SH-SY5Y (cell line): ENCODE measurements at regions not wholly inside any gene's neighbourhood (a gene's known extent, or its start where the extent isn't known, plus 50 kb on each side); places are given as distances from the start of the nearest gene placed in this dataset.

Experiments used
- GATA2 ChIP-seq: IDR thresholded peaks from 2 replicates; pipeline ENCODE4 v1.6.1; 2011; ENCODE audit warnings: mild to moderate bottlenecking, low read depth, low read length
- GATA3 ChIP-seq: IDR thresholded peaks from 2 replicates; pipeline ENCODE4 v1.6.1; 2011; ENCODE audit warnings: low read depth, mild to moderate bottlenecking, low read length, moderate library complexity

- TF ChIP-seq GATA2: no peak
- TF ChIP-seq GATA3: no peak
Observed at GRCh38 chr18:44125446-44125845, 555.2 kb upstream of the SETBP1 start.
